ENCODE measurements at regions not wholly inside any gene's neighbourhood (a gene's known extent, or its start where the extent isn't known, plus 50 kb on each side); places are given as distances from the start of the nearest gene placed in this dataset.

GRCh38 chr4:151610229-151610628 lies 150.6 kb downstream of the GATB start:
- TF ChIP-seq, protein P1, sequence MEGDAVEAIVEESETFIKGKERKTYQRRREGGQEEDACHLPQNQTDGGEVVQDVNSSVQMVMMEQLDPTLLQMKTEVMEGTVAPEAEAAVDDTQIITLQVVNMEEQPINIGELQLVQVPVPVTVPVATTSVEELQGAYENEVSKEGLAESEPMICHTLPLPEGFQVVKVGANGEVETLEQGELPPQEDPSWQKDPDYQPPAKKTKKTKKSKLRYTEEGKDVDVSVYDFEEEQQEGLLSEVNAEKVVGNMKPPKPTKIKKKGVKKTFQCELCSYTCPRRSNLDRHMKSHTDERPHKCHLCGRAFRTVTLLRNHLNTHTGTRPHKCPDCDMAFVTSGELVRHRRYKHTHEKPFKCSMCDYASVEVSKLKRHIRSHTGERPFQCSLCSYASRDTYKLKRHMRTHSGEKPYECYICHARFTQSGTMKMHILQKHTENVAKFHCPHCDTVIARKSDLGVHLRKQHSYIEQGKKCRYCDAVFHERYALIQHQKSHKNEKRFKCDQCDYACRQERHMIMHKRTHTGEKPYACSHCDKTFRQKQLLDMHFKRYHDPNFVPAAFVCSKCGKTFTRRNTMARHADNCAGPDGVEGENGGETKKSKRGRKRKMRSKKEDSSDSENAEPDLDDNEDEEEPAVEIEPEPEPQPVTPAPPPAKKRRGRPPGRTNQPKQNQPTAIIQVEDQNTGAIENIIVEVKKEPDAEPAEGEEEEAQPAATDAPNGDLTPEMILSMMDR (IDR thresholded peaks at IDR 0.05), result no peak
- no peak for TF ChIP-seq EZH2phosphoT487 (IDR thresholded peaks at IDR 0.05)

Data from neural progenitor cell (in vitro differentiated cells).